ENCODE measurements at regions not wholly inside any gene's neighbourhood (a gene's known extent, or its start where the extent isn't known, plus 50 kb on each side); places are given as distances from the start of the nearest gene placed in this dataset.

DNA sequence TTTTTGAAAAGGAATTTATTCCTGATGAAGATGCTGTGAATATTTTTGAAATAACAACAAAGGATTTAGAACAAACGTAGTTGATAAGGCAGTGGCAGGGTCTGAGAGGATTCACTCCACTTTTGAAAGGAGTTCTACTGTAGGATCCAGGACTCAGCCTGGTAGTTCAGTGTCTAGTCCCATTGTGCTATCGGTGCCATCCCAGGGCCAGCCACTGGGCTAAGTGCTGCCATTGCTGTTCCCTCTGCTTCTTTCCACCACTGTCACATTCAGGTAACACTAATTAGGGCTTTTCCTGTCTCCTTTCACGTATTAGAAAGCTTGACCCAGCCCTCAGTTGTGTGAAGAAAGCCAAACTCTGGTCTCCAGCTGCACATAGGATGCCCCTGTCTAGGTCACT, 177.3 kb downstream of the TEX36 start:
- no peak for DNase-seq

DNA sequence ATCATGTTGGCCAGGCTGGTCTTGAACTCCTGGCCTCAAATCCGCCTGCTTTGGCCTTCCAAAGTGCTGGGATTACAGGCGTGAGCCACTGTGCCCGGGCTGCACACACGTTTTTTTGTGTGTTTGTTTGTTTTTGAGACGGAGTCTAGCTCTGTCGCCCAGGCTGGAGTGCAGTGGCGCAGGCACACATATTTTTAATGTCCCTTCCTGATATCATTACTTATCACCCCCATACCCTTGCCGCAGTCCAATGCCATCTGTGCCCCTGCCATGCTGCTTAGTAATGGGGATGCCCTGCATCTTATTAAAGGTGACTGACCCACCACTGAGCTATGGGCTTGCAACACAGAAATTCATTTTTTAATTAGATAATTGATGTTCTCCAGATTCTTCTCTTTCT, 180.7 kb downstream of the TEX36 start:
- no peak for DNase-seq

DNA sequence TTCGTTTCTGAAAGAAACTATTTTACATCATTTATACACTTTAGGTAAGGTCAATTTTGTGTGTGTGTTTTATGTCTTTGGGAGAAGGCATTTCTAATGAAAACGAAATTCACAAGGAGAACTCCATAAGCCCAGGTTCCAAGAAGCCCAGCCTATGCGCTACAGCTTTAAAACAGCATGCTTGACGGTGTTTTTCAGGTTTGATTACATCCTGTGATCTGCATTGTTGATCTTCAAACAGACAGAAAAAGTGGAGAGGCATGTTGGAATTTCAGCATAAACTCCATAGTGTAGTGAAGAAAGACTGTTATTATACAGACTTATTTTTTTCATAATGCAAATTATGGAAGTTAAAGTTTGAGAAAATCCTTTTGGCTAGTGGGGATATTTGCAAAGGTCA, 187.6 kb downstream of the TEX36 start:
- DNase-seq: no peak

DNA sequence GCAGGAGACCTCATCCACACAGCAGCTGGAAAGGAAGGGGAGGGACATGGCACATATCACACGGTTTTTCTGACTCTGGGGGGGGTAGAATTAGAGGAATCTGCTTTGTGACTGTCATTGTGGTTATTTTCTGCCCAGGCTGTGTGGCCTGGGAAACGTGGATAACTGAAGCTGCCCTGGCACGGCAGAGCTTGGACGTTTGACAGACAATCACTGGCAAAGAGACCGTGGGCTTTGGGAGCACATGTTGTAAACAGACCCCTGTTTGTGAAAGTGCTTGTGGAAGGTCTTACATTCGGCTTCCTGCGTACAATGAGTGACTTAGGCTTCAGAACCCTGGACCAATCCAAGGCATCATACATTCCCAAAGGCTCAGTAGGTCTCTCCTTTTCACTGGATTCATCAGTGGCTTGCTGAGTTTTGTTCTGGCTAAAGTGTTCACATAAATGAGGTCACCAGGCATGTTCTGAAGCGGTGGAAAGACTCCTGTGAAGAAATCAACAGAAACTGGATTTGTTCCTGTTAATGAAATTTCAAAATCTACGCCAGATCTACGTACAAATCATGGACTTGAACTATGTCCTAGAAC, 188.2 kb downstream of the TEX36 start:
- DNase-seq: no peak

DNA sequence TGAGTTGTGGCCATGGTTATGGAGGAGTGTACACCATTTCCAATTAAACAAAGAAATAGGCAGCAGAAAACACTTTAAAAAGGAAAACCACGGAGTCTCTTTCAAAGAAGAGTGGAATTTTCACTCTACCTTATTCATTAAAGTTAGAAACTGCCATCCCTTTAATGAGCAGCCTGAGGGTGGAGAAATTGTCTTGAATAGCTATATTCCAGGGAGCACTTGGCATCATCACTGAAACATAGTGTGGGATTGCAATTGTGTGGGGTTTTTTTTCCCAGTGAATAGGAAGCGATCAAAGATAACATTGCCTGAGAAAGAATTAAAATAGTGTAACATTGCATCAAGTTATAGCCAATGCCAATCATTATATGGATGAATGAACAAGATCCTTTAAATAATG, 191.6 kb downstream of the TEX36 start:
- DNase-seq: no peak

DNA sequence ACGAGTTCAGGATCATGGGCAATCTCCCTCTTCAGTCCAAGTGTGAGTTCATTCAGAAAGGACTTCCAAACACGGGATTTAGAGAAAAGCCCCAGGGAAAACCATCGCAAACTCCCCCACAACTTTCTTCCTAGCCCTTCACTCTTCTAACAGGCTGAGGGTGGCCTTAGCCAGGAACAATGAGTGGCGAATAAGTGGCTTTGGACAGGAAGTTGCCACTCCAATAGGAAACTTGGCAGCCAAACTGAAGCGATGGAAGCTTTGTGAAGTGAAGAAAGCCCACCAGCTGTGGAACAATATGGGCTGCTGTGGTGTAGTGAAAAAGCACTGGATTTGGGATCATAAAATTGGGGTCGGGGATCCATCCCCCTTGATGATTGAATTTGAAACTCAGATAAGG, 193.2 kb downstream of the TEX36 start:
- no peak for DNase-seq

DNA sequence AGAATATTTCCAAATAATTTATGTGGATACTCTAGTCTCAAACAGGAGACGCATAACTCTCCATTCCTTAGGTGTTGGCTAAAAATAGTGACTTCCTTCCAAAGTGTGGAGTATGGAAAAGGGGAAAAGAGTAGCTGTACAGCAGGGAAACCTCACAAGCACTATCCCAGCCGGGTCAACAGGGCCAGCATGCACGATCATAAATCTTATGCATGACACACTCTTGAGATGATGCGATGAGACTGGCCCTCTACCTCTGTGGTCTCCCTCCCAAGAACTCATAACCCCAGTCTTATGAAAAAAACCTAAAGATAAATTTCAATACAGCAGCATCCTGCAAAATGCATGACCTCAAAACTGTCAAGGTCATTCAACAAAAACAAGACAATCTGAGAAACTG, 197.3 kb downstream of the TEX36 start:
- DNase-seq: no peak

DNA sequence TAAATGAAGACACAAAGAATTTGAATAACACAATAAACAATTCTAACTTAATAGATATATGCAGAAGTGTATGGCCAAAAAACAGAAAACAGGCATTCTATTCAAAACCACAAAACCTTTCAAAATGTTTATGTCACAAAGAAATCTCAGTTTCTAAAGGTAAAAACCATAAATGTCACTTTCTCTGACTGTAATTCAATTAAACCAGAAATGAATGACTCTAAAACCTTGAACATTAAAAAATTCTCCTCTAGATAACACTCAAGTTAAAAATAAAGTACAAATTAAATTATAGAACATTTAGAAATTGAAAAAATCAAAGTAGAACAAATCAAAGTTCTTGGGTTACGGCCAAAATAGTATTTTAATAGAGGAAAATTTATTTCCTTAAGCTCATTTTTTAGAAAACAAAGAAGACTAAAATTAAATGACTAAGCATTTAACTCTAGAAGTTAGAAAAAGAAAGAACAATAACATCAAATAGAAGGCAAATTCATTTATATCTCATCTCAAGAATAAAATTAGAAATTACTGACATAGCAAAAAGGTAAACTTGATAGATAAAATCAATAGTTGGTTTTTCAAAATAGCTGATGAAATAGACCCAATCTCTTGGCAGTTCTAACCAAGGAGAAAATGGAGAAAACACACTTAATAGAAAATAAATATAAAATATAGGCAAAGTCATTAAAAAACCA, 198.8 kb downstream of the TEX36 start:
- DNase-seq: no peak

DNA sequence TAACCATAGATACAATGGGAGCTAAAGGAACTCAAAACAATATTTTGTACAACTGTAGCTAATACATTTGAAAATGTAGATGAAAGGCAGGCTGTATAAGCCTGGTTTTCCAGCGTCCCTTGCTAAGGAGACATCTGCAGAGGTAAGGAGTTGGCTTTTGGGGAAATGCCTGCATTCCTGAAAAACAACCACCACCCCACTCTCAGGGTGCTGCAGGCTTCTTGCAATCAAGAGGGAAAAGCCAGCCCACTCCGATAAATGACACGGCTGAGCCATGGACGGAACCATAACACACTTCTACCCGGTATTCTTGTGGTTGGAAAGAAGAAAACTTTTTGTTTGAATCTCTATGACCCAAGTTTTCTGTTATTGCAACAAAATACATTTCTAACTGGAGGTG, 200.3 kb downstream of the TEX36 start:
- DNase-seq: no peak

DNA sequence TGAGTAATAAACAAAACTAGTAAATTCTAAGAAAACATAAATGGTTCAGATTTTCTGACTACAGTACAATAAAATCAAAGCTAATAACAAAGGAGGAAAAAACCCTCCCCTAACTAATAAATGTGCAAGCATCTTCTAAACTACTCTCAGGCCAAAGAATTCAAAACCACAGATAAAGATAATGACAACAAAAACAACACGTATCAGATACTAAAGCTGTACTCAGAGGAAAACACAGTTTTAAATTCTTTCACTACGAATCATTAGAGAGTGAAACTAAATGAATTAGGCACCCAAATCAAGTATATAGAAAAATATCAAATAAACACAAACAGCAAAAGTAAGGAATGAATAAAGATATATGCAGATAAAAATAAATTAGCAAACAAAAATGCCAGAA, 200.9 kb downstream of the TEX36 start:
- DNase-seq: no peak

DNA sequence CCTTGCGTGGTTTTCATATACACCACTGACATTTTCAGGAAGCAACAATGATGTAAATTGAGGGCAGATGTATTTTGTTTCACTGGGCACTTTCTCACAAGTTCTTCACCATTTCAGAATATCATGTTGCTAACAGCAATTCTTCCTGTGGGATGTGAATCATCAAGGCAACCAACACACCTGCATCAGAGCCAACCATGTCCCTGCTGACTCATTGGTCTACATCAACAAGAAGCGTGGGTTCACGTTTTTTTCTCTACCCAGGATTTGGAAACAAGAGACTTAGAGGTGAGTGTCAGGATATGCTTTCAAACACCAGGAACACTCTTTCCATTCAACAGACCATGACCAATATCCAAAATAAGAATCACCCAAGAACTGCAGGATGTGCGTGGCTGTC, 203.9 kb downstream of the TEX36 start:
- DNase-seq: no peak

DNA sequence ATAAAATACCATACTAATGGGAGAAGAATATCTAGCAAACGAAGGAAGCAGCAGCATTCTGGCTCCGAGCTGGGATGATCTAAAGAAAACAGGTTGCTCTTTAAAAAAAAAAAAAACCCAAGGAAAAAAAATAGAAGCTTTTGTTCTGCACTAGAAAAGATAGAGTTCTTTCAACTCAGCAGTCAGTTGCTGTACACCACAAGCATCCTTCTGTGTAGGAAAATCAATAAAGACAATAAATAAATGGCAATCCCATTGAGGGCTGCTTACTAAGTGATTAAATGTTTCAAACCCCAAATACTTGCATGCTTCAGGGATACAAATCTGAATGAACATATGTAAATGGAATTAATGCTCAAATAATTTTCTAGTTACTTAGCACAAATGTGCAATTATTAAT, 207.1 kb downstream of the TEX36 start:
- DNase-seq: no peak

DNA sequence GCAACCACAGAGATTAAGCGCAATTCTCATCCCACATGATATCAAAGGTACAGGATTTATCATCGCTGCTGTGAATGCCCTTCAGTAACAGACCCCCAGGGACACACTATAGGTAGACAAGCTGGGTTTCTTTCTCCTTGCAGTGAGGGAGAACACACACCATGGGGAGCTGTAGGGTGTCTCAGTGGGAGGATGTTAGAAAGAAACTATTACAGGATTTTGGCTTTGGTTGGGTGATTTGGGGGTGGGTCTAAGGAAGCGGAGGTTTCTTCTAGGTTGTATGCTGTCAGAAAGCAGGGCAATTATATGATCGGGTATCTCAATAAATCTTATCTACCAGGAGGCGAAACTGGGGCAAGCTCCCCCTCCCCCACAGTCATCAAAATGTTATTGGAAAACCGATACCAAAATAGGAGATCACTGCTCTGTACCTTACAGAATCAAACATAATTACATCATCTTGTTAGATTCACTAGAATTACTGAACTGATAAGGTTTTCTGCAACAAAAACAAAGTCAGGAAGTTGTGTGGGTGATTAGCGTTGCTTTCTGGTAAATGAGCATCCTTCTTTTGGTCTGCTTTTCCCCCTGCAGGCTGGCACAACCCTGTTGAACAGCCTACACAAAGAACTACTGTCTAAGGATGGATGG, 209.7 kb downstream of the TEX36 start:
- DNase-seq: no peak

DNA sequence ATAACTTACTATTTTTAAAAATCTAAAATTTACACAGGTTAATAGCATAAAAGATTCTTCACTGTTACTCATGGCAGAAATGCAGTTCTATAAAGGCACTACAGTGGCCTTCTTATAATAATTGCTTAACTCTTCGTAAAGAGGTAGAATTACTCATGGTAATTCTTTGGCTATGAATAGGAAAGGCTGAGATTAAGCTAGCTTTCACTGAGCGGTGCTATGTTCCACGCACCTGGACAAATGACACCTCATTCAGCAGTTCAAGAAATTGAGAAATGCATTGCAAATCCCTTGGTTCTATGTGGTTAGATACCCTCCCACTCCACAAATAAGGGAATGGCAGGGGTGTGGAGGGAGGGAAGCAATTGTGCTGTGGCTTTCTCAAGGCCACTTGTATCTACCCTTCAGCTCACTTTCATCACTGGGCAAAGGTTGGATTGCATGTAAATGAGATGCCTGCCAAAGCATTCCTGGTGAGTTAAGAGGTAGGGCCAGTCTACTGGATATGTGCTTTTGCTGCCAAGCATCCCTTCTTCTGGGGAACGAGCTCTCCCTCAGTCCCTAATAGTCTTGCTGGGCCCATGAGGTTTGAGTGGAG, 210.9 kb downstream of the TEX36 start:
- no peak for DNase-seq

DNA sequence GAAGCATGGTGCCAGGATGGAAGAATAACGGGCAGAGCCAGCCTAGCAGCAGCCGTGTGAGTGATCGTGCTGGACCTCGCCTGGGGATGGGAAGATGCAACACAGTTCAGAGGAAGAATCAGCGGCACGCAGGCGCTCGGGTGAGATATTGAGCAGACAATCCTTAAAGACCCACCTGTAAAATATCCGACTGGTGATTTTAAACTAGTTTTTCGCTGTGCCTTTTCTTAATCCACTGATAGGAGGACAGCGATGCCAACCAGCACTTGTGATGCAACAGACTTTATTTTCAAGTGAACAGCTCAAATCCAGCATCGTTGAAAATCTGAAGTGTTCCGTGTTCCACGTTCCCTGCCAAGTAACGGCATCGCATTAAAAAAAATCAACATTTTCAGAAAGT, 214.7 kb downstream of the TEX36 start:
- DNase-seq: no peak

DNA sequence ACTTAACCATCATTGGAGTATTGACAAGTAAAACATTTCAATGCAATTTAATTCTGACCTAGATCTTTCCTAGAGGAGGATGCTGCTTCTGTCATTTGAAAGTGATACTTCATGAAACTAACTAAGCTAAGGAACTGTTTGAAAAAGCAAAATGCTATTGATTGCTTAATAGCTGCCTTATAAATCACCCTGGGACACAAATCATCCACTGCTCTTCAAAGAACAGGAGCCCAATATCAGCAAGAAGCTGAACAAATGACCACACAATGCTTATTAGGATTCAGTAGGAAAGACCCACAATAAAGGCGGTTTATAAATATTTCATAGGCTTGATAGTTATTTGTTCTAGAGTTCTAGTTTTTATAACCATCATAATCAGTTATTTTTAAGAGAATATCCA, 216.3 kb downstream of the TEX36 start:
- no peak for DNase-seq

DNA sequence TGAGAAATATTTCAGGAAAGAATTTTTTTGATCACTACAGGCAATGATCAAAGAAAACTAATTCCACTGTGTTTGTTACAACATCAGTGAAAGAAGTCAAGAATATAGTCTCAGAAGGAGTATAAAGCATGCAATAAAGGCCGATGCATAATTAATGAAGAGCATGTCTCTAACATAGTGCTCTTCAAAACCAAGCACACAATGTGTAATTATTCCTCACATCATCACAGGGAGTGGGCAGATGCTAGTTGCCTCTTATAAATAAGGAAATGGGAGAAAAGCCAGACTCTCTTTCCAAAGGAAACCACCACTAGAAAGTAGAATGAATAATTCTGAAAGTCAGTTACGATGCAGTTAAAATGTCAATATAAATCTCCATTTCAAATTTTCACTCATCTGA, 220.1 kb downstream of the TEX36 start:
- no peak for DNase-seq

DNA sequence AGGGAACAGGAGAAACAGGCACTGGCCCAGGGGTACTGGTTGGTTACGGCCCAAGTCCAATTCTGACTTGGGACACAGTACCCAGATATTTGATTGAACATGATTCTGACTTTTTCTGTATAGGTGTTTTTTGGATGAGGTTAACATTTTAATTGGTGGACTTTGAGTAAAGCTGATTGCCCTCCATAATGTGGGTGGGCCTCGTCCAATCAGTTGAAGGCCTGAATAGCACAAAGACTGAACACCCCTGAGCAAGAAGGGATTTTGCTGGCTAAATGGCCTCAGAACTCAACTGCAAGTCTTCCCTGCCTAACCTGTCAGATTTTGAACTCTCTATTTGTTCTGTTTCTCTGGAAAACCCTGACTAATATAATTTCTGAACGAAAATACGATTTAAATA, 222.6 kb downstream of the TEX36 start:
- no peak for DNase-seq

DNA sequence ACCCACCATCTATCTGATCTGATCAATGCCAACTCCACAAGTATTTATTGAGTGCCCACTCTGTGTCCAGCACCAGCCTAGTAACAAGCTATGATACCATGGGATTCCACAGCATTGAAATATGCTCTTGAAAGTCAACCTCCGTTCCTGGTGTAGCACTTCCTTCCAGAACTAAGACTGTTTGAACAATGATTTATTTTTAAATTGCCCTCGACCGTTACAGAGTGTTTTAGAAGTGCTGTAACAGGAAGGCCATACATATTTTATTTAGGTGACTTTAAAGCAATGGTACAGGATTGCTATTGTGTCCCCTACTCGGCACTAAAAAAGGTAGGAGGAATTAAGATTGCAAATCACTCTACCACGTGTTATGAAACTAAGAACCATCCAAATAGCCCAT, 225.6 kb downstream of the TEX36 start:
- DNase-seq: no peak

DNA sequence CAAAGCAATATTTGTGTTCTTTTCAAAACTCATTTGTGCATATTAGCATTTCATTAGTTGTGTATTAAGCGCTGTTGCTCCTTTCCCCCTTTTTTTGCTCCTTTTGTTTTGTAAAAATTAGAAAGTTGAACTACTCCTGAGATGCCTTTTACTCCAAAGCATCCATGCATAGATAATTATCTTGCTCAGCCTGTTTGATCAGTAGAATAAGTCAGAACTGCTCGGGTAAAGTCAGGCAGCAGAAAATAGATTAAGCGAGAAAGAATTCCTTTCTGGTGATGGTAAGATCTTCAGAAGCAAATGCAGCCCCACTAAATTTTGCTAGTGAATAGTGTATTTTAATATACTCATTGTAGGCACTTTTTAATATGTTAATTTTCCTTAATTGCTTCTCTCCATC, 227.1 kb downstream of the TEX36 start:
- DNase-seq: no peak

DNA sequence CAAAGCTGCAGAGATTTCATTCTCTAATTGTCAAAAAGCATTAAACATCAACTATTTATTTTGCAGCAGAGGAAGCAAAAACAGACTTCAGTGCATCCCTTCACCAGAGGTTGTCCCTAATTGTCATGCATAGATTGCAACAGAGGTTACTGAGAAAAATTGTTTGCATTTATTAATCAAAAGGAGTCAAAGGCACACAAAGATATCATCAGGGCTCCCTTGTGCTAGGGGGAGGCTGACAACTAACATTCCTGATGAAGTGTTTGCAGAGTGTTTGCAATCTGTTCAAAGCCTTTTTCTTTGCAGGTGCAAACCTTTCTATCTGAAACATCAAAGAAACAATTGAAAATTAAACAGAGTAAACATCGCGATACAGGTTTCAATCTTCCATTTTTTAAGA, 227.5 kb downstream of the TEX36 start:
- DNase-seq: no peak

DNA sequence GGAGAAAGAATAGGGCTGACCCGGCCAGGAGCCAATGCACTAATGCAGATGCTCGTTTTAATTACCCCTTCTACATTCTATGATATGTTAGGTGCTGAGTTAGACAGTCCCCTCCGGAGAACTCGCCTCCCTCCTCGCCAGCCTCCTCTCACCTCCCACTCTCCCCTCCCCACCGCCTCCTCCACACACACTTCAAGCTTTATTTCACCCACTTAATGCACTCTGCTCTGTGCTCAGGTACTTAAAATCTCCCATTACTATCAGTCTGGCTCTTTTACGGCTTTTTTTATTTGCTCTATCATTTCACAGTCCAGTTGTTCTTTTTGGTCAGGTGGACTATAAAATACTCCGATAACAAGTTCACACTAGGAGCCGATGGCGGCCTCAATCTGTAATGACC, 231.6 kb downstream of the TEX36 start:
- DNase-seq: no peak

DNA sequence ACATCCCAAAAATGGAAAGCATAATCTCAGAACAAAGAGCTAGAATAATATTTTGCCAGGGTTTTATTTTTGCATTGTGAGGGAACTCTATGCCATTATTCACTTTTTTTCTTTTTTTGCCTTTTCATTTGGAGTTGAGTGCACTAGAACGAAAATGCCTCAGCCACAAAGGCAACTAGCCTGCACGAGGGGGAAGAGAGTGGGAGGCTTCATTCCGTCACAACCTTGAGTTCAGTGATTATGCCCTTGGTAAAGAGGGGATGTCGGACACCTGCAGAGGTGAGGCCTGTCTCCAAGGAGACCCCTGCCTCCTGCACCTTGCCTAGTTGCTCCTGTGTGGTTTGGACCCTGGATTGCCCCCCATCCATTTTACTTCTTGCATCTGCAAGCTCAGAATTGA, 232.7 kb downstream of the TEX36 start:
- no peak for DNase-seq

DNA sequence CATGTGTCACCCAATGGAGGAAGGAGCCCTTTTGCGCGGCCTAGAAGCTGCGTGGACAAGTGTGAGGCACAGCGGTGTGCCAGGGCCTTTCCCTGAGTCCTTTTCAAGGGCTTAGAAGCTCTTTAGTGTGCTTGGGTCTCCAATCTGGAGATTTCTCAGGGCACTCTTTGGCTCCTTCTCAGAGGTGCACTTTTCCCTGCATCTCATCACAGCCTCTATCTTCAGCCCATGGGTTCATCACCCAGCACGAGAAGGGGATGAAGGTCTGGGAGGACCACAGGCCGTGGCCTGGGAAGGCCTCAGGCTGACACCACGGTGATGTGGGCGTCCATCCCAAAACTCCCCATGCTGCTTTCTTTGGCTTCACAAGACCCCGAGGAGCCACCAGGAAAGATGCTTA, 233.4 kb downstream of the TEX36 start:
- no peak for DNase-seq

Data from inflammatory macrophage treated with lipopolysaccharide for 4 hours (primary cell).